CD4-positive, alpha-beta T cell treated with Interleukin-4 for 1 hour (primary cell): ENCODE measurements at regions not wholly inside any gene's neighbourhood (a gene's known extent, or its start where the extent isn't known, plus 50 kb on each side); places are given as distances from the start of the nearest gene placed in this dataset.
A peak's percentile ranks its signal among the peaks of the same experiment; 100 is the strongest.

Source experiments
- DNase-seq, 2 donors: peaks; one replicate each; pipeline ENCODE4 v3.0.0-alpha.2; 2020 to 2022

DNA sequence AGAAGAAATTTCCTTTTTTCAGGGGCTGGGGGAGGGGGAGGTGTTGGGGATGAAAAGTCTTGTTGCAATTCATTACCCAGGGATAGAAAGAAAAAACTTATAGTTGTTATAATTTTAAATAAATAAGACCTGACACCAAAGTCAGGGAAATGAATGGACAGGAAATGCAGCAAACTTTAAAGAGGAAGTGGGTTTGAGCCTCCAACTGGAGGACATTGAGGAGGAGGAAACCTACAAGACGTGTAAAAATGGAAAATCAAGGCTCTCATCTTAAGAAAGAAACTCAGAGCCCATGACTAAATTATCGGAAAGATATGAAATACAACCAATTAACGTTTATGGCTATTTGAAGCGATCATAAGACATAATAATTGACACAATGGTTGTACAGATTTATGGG is 54.4 kb downstream of the NIBAN1 start:
- DNase-seq: no peak

DNA sequence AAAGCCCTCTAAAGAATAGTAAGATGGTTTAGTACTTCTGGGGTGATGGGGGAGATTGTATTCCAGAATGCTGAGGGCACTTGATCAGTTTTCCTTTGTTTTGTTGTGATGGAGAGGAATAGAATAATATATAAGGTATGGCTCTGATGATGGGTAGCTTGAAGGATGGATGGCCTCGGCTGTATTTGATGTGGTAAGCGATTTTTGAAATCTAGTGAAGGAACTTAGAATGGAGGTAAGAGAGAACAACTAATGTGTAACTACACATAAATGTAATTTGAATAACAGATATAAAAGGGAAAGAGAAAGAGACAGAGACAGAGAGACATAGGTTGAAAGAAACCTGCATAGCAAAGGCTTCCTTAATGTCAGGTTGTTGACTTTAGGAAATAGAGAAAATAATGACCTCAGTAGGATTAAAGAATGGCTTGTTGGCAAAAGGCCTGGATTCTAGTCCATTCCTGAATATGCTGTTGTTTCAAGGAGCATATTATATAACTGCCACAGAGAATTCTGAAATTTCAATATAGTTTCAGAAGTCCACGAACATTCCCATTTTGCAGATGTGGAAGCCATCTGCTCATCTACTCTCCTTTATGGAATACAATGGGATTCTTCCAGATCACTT is 58.7 kb downstream of the NIBAN1 start:
- no peak for DNase-seq

DNA sequence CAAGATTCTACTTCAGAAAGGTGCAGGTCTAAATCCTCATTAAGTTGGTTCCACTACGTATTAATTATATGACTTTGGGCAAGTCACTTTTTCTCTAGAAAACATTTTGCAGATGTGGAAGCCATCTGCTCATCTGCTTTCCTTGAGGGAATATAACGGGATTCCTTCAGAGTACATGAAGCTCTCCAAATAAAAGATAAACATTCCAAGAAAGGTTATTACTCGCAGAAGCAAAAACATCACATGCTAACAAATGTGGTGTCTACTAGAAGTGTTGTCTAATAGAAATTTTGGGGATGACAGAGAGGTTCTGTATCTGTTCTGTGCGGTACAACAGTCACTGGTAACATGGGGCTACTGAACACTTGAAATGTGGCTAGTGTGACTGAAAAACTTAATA is 60.2 kb downstream of the NIBAN1 start:
- no peak for DNase-seq

- DNase-seq: no peak
These were observed 61.9 kb downstream of the NIBAN1 start for GRCh38 chr1:184912392-184912791.

- DNase-seq: no peak
These were observed 62.5 kb downstream of the NIBAN1 start for GRCh38 chr1:184911830-184912229.

DNA sequence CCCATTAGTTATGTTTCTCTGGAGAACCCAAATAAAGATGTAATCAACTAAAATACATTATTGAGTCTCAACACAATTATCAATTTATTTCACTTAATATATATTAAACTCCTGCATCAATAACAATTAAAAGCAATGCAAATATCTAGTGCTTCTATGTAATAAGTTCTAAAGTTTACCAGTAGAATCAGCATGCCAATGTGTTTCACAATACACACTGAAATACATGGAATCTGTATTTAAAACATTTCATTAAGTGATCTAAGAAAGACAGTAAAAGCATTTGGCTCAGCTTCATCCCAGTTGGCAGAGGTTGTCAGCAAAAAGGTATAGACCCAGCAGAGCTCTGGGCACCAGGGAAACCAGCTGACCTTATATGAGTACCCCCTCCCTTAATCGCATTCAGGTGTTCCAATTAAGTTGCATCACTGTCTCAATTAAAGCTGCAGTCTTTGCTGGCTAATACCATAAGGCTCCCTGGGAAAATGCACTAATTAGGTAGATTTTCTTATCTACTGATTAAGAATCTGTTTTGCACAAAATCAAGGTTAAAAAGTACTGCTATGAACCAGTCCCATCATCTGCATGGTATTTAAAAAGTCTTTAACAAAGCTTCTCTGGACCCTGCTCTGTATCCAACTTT is 63.1 kb downstream of the NIBAN1 start:
- no peak for DNase-seq

- DNase-seq: no peak
These were observed 63.6 kb downstream of the NIBAN1 start for GRCh38 chr1:184910691-184911091.

DNA sequence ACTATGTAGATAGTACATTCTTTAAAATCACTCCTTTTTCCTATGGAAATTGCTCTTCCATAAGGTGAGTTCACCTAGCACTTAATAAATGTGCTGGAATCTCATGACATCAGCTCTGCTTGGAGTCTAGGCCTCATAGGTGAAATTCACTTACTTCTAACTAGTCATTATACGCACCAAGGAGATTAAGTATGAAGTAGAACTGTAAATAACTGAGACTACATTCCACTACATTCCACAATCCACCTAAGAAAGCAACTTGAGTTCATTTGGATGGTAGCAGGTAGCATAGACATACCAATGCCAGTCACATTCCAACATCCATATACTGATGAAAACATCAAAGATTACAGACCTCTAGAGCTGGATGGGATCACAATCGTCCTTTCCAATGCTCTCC is 64.3 kb downstream of the NIBAN1 start:
- no peak for DNase-seq

- DNase-seq: no peak
These were observed 65.3 kb downstream of the NIBAN1 start for GRCh38 chr1:184909019-184909418.

DNA sequence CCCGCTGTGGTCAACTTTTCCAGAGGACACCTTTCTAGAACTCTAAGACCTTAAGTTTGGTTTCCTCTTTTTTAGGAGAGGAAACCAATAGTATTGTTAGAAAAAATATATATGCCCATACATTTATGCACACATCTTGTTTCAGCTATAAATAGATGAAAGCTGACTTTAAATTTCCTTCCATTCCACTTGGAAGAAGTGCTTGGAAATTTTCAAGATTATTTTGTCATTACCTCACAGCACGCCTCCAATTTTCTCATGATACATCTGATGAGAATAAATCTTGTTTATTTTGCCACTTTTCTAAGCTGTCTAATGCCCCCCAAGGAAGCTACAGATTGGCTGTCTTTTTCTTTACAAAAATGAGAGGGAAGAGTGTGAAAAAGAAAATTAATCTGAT is 65.8 kb downstream of the NIBAN1 start:
- no peak for DNase-seq

GRCh38 chr1:184907500-184907899 is 66.8 kb downstream of the NIBAN1 start:
- DNase-seq: no peak

GRCh38 chr1:184906761-184907160 is 67.5 kb downstream of the NIBAN1 start:
- DNase-seq: no peak

GRCh38 chr1:184905601-184906322 is 68.5 kb downstream of the NIBAN1 start:
- no peak for DNase-seq

DNA sequence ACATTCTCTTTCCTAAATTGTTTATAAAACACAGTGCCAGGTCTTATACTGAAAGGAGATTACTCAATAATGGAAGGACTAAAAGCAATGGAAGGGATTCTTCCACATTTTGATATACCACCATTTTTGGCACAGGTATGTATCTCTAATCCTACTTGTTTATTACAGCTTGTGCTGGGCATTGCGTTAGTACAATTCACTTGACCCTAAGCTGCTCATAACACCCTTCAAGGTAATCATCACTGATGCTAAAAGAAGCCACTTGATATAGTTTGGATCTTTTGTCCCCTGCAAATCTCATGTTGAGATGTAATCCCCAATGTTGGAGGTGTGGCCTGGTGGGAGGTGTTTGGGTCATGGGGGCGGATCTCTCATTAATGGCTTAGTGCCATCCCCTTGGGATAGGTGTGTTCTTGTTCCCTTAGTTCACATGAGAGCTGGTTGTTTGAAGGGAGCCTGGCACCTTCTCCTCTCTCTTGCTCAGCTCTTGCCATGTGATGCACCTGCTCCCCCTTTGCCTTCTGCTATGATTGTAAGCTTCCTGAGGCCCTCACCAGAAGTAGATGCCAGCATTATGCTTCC is 71.1 kb downstream of the NIBAN1 start:
- no peak for DNase-seq

DNA sequence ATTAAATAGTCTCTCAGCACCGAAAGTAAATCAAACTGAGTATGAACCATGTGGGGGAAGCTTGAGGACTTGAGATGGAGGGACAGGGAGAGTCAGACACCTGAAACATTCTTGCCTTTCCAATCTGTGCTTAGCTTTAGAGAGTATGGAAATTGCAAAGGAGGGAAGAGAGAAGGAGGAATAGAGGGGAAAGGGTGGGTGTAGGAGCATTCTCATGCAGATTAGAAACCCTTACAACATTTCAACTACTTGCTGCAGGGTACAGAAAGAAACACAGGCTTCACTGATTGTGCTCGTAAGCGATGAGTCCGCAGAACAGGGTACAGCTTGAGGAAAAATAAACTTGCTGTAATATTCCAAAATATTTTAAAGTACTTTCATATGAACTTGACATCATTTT is 73.8 kb downstream of the NIBAN1 start:
- DNase-seq: no peak

DNA sequence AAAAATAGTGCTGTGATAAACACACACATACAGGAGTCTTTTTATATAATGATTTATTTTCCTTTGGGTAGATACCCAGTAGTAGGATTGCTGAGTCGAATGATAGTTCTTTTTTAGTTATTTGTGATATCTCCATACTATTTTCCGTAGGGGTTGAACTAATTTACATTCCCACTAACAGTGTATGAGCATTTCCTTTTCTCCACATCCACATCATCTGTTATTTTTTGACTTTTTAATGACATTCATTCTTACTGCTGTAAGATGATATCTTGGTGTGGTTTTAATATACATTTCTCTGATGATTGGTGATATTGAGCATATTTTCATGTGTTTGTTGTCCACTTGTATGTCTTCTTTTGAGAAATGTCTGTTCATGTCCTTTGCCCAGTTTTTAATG is 78.3 kb downstream of the NIBAN1 start:
- no peak for DNase-seq

GRCh38 chr1:184895086-184895485 is 79.2 kb downstream of the NIBAN1 start:
- DNase-seq: peak in 1 of 2 donors; percentile 31

DNA sequence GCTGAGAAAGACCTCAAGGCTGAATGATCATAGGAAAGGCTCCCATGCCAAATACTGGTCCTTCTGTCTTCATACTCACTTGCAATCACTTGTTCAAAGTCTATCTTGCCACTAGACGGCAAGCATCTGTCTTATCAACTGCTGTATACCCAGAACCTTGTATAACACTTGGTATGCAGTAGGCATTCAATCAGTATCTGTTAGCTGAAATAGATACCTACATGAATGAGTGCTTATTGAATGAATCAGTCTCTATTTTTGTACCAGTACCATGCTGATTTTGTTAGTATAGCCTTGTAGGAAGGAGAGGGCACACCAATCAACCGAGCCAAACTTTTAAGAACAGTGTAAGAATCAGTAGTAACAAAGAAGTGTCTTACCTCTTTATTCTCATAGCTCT is 80.6 kb downstream of the NIBAN1 start:
- no peak for DNase-seq

DNA sequence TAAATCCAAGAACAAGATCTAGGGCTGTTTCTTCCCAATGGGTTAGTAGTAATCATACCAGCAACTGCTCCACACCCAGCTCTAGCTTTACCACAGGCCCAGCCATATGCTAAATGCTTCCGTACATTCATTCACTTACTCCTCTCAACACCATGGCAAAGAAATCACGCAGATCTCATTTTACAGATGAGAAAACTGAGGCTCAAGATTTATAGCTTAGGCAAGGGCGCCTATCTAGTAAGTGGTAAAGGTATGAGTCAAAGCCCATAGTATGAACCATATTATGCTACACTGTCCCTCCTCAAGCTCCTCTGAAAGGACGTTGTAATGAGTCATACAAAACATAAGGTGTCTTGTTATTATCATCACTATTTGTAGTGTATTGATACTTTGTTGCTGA is 82.2 kb downstream of the NIBAN1 start:
- peak in 1 of 2 donors; percentile 56 for DNase-seq

GRCh38 chr1:184891440-184891839 is 82.9 kb downstream of the NIBAN1 start:
- no peak for DNase-seq

DNA sequence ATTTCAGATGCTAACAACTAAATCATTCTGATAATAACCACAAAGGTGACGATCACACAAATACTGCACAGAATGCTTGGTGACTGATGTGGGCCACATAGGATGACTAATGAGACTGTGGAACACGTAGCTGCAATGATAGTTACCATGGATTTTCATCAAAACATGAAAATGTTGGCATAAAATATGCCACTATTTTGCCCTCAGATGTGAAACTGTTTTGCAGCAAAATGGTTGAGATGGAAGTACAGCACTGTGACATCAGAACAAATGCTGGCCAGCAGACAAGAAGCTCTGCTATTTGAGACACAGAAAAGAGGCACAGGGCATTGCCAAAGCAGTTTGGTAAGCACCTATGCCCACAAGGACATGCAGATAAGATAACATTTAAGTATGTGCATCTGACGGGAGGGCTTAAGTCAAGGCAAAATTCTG is 83.8 kb downstream of the NIBAN1 start:
- peak; percentile 60 to 86 for DNase-seq

- no peak for DNase-seq
These were observed 84.4 kb downstream of the NIBAN1 start for GRCh38 chr1:184889902-184890301.

GRCh38 chr1:184889166-184889565 is 85.1 kb downstream of the NIBAN1 start:
- no peak for DNase-seq

GRCh38 chr1:184888505-184888904 is 85.8 kb downstream of the NIBAN1 start:
- DNase-seq: no peak
